SK-N-SH (cell line): ENCODE measurements at regions not wholly inside any gene's neighbourhood (a gene's known extent, or its start where the extent isn't known, plus 50 kb on each side); places are given as distances from the start of the nearest gene placed in this dataset.

Source experiments
- CTCF ChIA-PET: fragments of 300-600, 350-600 bp; formaldehyde crosslinking; extraction: SDS; loops from one replicate; lab custom pipeline; 2021; lab: Yijun Ruan, JAX
- POLR2A ChIA-PET: fragments of 350-600 bp; sonication (Branson Sonifier 250); formaldehyde crosslinking; extraction: SDS; loops from one replicate; lab custom pipeline; 2020; ENCODE audit warnings: antibody characterized with exemption, inconsistent platforms; lab: Yijun Ruan, JAX
- DNase-seq: peaks from one replicate; pipeline ENCODE4 v3.0.0; 2012
- H2AFZ ChIP-seq: fragments of 200-600 bp; sonication (generic); 2 replicates; pipeline ENCODE4 v1.8.1; 2016; ENCODE audit warnings: antibody characterized with exemption, mild to moderate bottlenecking, low read depth
- H3F3A ChIP-seq: fragments of 200-600 bp; sonication (generic); replicated peaks from 2 replicates; pipeline ENCODE3; 2016; ENCODE audit warnings: antibody characterized with exemption, mild to moderate bottlenecking; ENCODE audit not compliant: insufficient read depth
- H3K27ac ChIP-seq, 2 experiments: fragments of 200-500 bp in 1 of 2; fragments of 200-600 bp in 1 of 2; sonication (Bioruptor generic) in 1 of 2; sonication (generic), shearing (Covaris generic) in 1 of 2; 2 replicates each; pipeline versions ENCODE4 v1.5.1 to v1.6.1; 2014 to 2016; ENCODE audit warnings: low read depth in 2 of 2, inconsistent platforms in 1 of 2, low read length in 1 of 2, mild to moderate bottlenecking in 1 of 2, mixed read lengths in 1 of 2
- H3K27me3 ChIP-seq: fragments of 200-600 bp; sonication (generic), shearing (Covaris generic); 2 replicates; pipeline ENCODE4 v1.6.1; 2016; ENCODE audit warnings: mixed run types; ENCODE audit not compliant: insufficient read depth
- H3K36me3 ChIP-seq, 2 experiments: fragments of 200-500 bp in 1 of 2; fragments of 200-600 bp in 1 of 2; sonication (Bioruptor generic) in 1 of 2; sonication (generic) in 1 of 2; replicated peaks in 1 of 2; 2 replicates each; pipeline versions ENCODE3 to v1.5.1; 2014 to 2016; ENCODE audit warnings: low read length in 1 of 2, mild to moderate bottlenecking in 1 of 2; ENCODE audit not compliant: insufficient read depth in 2 of 2, control insufficient read depth in 1 of 2
- H3K4me1 ChIP-seq, 2 experiments: fragments of 200-500 bp in 1 of 2; fragments of 200-600 bp in 1 of 2; sonication (Bioruptor generic) in 1 of 2; sonication (generic), shearing (Covaris generic) in 1 of 2; 2 replicates each; pipeline versions ENCODE4 v1.5.1 to v1.6.1; 2014 to 2016; ENCODE audit warnings: low read depth in 1 of 2, low read length in 1 of 2, mixed run types in 1 of 2; ENCODE audit not compliant: insufficient read depth in 2 of 2, control insufficient read depth in 1 of 2
- H3K4me2 ChIP-seq: fragments of 200-600 bp; sonication (generic), shearing (Covaris generic); 2 replicates; pipeline ENCODE4 v1.6.1; 2017; ENCODE audit warnings: mixed run types
- H3K4me3 ChIP-seq, 2 experiments: fragments of 200-500 bp in 1 of 2; fragments of 200-600 bp in 1 of 2; sonication (Bioruptor generic) in 1 of 2; sonication (generic), shearing (Covaris generic) in 1 of 2; 2 replicates each; pipeline versions ENCODE4 v1.5.1 to v1.8.1; 2014 to 2016; ENCODE audit warnings: low read depth in 2 of 2, inconsistent platforms in 1 of 2, low read length in 1 of 2, mild to moderate bottlenecking in 1 of 2, mixed read lengths in 1 of 2, moderate library complexity in 1 of 2
- H3K79me2 ChIP-seq: fragments of 200-600 bp; sonication (generic); 2 replicates; pipeline ENCODE4 v1.8.1; 2017; ENCODE audit warnings: mild to moderate bottlenecking; ENCODE audit not compliant: insufficient read depth
- H3K9ac ChIP-seq: fragments of 200-600 bp; sonication (generic); 2 replicates; pipeline ENCODE4 v1.6.1; 2017; ENCODE audit warnings: mixed run types
- H3K9me2 ChIP-seq: fragments of 200-600 bp; sonication (generic); 2 replicates; pipeline ENCODE4 v1.6.1; 2017; ENCODE audit warnings: mixed run types
- H3K9me3 ChIP-seq: fragments of 200-600 bp; sonication (generic); 2 replicates; pipeline ENCODE4 v1.6.1; 2017; ENCODE audit warnings: mixed run types, mild to moderate bottlenecking, moderate library complexity
- H4K20me1 ChIP-seq: fragments of 200-600 bp; sonication (generic); 2 replicates; pipeline ENCODE4 v1.6.1; 2017; ENCODE audit warnings: mild to moderate bottlenecking, mixed run types; ENCODE audit not compliant: insufficient read depth
- FOSL2 ChIP-seq: IDR thresholded peaks from 2 replicates; pipeline ENCODE4 v1.4.0; 2012; ENCODE audit warnings: low read depth, mild to moderate bottlenecking, moderate library complexity, borderline replicate concordance
- GATA2 ChIP-seq: sonication (generic); formaldehyde crosslinking; IDR thresholded peaks from 2 replicates; pipeline ENCODE4 v1.5.0; 2020; ENCODE audit warnings: mild to moderate bottlenecking, missing genetic modification reagents
- MEF2A ChIP-seq: IDR thresholded peaks from 2 replicates; pipeline ENCODE4 v1.4.0; 2012; ENCODE audit warnings: low read depth, borderline replicate concordance
- MXI1 ChIP-seq: IDR thresholded peaks from 2 replicates; pipeline ENCODE4 v1.6.1; 2012; ENCODE audit warnings: mild to moderate bottlenecking, low read depth, low read length, improper control_type of control experiment
- RAD21 ChIP-seq: IDR thresholded peaks from 2 replicates; pipeline ENCODE4 v1.6.1; 2012; ENCODE audit warnings: mild to moderate bottlenecking, low read length
- RFX5 ChIP-seq: IDR thresholded peaks from 2 replicates; pipeline ENCODE4 v1.6.1; 2012; ENCODE audit warnings: mild to moderate bottlenecking, improper control_type of control experiment, low read length
- RXRA ChIP-seq: IDR thresholded peaks from 2 replicates; pipeline ENCODE4 v1.4.0; 2012; ENCODE audit warnings: low read depth, mild to moderate bottlenecking, borderline replicate concordance
- SMC3 ChIP-seq: IDR thresholded peaks from 2 replicates; pipeline ENCODE4 v1.6.1; 2012; ENCODE audit warnings: low read depth, low read length, improper control_type of control experiment
- TAF1 ChIP-seq: IDR thresholded peaks from 2 replicates; pipeline ENCODE4 v1.6.1; 2012; ENCODE audit warnings: low read depth, mild to moderate bottlenecking, low read length, moderate library complexity, borderline replicate concordance
- TEAD4 ChIP-seq: IDR thresholded peaks from 2 replicates; pipeline ENCODE4 v1.4.0; 2012; ENCODE audit warnings: mild to moderate bottlenecking, borderline replicate concordance; ENCODE audit not compliant: insufficient read depth
- USF1 ChIP-seq: IDR thresholded peaks from 2 replicates; pipeline ENCODE4 v1.4.0; 2012; ENCODE audit warnings: low read depth, borderline replicate concordance
- USF2 ChIP-seq: fragments of 150-350 bp; IDR thresholded peaks from 2 replicates; pipeline ENCODE4 v1.6.1; 2017; ENCODE audit warnings: antibody characterized with exemption, low read length, low read depth, borderline replicate concordance
- YY1 ChIP-seq: IDR thresholded peaks from 2 replicates; pipeline ENCODE4 v1.4.0; 2012; ENCODE audit warnings: low read depth, mild to moderate bottlenecking
- WGBS: methylation state at CpG from one replicate; pipeline ENCODE4 v1.1.6; 2017; ENCODE audit warnings: low lambda C conversion rate; 5-methylcytosine and 5-hydroxymethylcytosine counted together

GRCh38 chr3:79542-79941, 117.0 kb upstream of the CHL1 start:
- CTCF ChIA-PET, result interaction anchor here (1.4 kb wide), 1 partner anchor 275 kb away, joined by 4 read pairs; no protein-coding TSS in a partner anchor
- WGBS, result 13% methylated on average over 2 of the region's 2 CpGs
- H2AFZ ChIP-seq, result no peak overlapping the region

GRCh38 chr3:82508-82907, 114.1 kb upstream of the CHL1 start:
- Histone ChIP-seq H3K9ac (no peak overlapping the region), H3K4me1 (peaks cover 0 to 5% of the 10 kb centered on the region in 2 experiments; a peak in 1 of 4 replicates), H3K4me3 (no peak overlapping the region), H3K9me2 (no peaks in the 10 kb centered on the region), H3F3A (no peaks in the 10 kb centered on the region), H3K4me2 (no peak overlapping the region), H3K9me3 (no peaks in the 10 kb centered on the region), H2AFZ (no peak overlapping the region), H3K27ac (no peak overlapping the region), H3K36me3 (no peaks in the 10 kb centered on the region), H3K79me2 (no peaks in the 10 kb centered on the region), H4K20me1 (no peaks in the 10 kb centered on the region), H3K27me3 (no peaks in the 10 kb centered on the region)
- WGBS, result 4% methylated on average over 2 of the region's 2 CpGs
- TF ChIP-seq TEAD4 (no peak), YY1 (no peak), MXI1 (no peak), MEF2A (no peak), GATA2 (CRISPR knock-in tag) (no peak), RFX5 (no peak), TAF1 (no peak), FOSL2 (no peak)
- CTCF ChIA-PET, result interaction anchor here (1.0 to 1.5 kb wide), 2 partner anchors 16 to 272 kb away, joined by 4 to 5 read pairs; no protein-coding TSS in a partner anchor
- POLR2A ChIA-PET, result no interaction called here
- DNase-seq, result no peak

More at GRCh38 chr3:79542-79941, 117.0 kb upstream of the CHL1 start:
- H3K27me3 ChIP-seq, result no peaks in the 10 kb centered on the region
- TF ChIP-seq USF1 (no peak), RXRA (no peak), RAD21 (no peak), RFX5 (no peak), USF2 (no peak), TAF1 (no peak), SMC3 (no peak)
- no peak overlapping the region for H3K4me3 ChIP-seq
- H3K9me2 ChIP-seq, result no peaks in the 10 kb centered on the region
- H3K4me1 ChIP-seq, result no peaks in the 10 kb centered on the region
- H3K27ac ChIP-seq, result no peak overlapping the region
- POLR2A ChIA-PET, result no interaction called here
- H3K9ac ChIP-seq, result no peak overlapping the region
- DNase-seq, result no peak
- H3F3A ChIP-seq, result no peaks in the 10 kb centered on the region
- no peaks in the 10 kb centered on the region for H3K36me3 ChIP-seq
- no peaks in the 10 kb centered on the region for H3K9me3 ChIP-seq
- H4K20me1 ChIP-seq, result no peaks in the 10 kb centered on the region
- no peaks in the 10 kb centered on the region for H3K79me2 ChIP-seq
- no peak overlapping the region for H3K4me2 ChIP-seq
